H1 (cell line): ENCODE measurements at regions not wholly inside any gene's neighbourhood (a gene's known extent, or its start where the extent isn't known, plus 50 kb on each side); places are given as distances from the start of the nearest gene placed in this dataset.

Source experiments
- CTCF ChIA-PET: fragments of 300-600 bp; sonication (Branson Sonifier 250); formaldehyde crosslinking; loops from one replicate; lab custom pipeline; 2021; ENCODE audit not compliant: partially characterized antibody; lab: Charles Lee
- POLR2A ChIA-PET: fragments of 300-600 bp; sonication (Branson Sonifier 250); formaldehyde crosslinking; loops from one replicate; lab custom pipeline; 2021; ENCODE audit warnings: inconsistent platforms; ENCODE audit not compliant: partially characterized antibody; lab: Charles Lee
- DNase-seq, 2 experiments: peaks; one replicate each; pipeline versions ENCODE4 v3.0.0 to v3.0.0-alpha.2; 2010 to 2022; ENCODE audit warnings: low spot score in 2 of 2, low read depth in 1 of 2, mixed read lengths in 1 of 2
- FAIRE-seq: peaks from 2 replicates; lab custom pipeline; 2011; peaks lifted over from hg19 to GRCh38; lab: Jason Lieb, UNC
- H2AFZ ChIP-seq: 2 replicates; pipeline ENCODE4 v1.8.1; 2012; ENCODE audit warnings: low read length, inconsistent platforms
- H2AK5ac ChIP-seq: 2 replicates; pipeline ENCODE4 v1.6.1; 2013; ENCODE audit warnings: low read depth, low read length
- H2BK120ac ChIP-seq: replicated peaks from 2 replicates; pipeline ENCODE3; 2013; ENCODE audit warnings: low read depth, low read length, inconsistent platforms
- H2BK12ac ChIP-seq: 2 replicates; pipeline ENCODE4 v1.6.1; 2013; ENCODE audit warnings: low read depth, low read length
- H2BK15ac ChIP-seq: 2 replicates; pipeline ENCODE4 v1.6.1; 2013; ENCODE audit warnings: low read length
- H2BK20ac ChIP-seq: 2 replicates; pipeline ENCODE4 v1.6.1; 2013; ENCODE audit warnings: low read length
- H2BK5ac ChIP-seq: 2 replicates; pipeline ENCODE4 v1.6.1; 2013; ENCODE audit warnings: low read depth, low read length
- H3K14ac ChIP-seq: 2 replicates; pipeline ENCODE4 v1.6.1; 2013; ENCODE audit warnings: inconsistent platforms; ENCODE audit not compliant: insufficient read length
- H3K18ac ChIP-seq: 2 replicates; pipeline ENCODE4 v1.6.1; 2013; ENCODE audit warnings: low read length; ENCODE audit errors: extremely low read depth
- H3K23ac ChIP-seq: 2 replicates; pipeline ENCODE4 v1.6.1; 2013; ENCODE audit warnings: inconsistent platforms; ENCODE audit not compliant: insufficient read length
- H3K23me2 ChIP-seq: 2 replicates; pipeline ENCODE4 v1.6.1; 2013; ENCODE audit warnings: low read depth, low read length
- H3K27ac ChIP-seq: 2 replicates; pipeline ENCODE4 v1.6.1; 2011; ENCODE audit warnings: low read depth, low read length, inconsistent platforms
- H3K27me3 ChIP-seq, 4 experiments: replicated peaks in 1 of 4; 1 replicate in 1 of 4; 2 replicates in 3 of 4; pipeline versions ENCODE4 v1.6.1 to v1.8.1; 2011 to 2013; ENCODE audit warnings: low read length in 3 of 4, mild to moderate bottlenecking in 3 of 4, inconsistent platforms in 2 of 4, mixed read lengths in 2 of 4, moderate library complexity in 1 of 4; ENCODE audit not compliant: control insufficient read depth in 3 of 4, insufficient read depth in 3 of 4; ENCODE audit errors: extremely low read depth in 1 of 4
- H3K36me3 ChIP-seq, 4 experiments: 2 replicates each; pipeline versions ENCODE4 v1.6.1 to v1.8.1; 2011 to 2013; ENCODE audit warnings: mild to moderate bottlenecking in 4 of 4, low read length in 3 of 4, moderate library complexity in 2 of 4, control low read depth in 1 of 4, inconsistent platforms in 1 of 4; ENCODE audit not compliant: insufficient read depth in 4 of 4, control insufficient read depth in 2 of 4
- H3K4ac ChIP-seq: replicated peaks from 2 replicates; pipeline ENCODE3; 2013; ENCODE audit warnings: low read length, low read depth, mixed read lengths, inconsistent platforms; ENCODE audit not compliant: insufficient read length
- H3K4me1 ChIP-seq, 4 experiments: replicated peaks in 1 of 4; 1 replicate in 1 of 4; 2 replicates in 3 of 4; pipeline versions ENCODE4 v1.6.1 to v1.8.1; 2011 to 2013; ENCODE audit warnings: low read length in 3 of 4, inconsistent platforms in 2 of 4, mixed read lengths in 1 of 4; ENCODE audit not compliant: insufficient read depth in 4 of 4, control insufficient read depth in 3 of 4
- H3K4me2 ChIP-seq, 2 experiments: 2 replicates each; pipeline versions ENCODE4 v1.6.1 to v1.8.1; 2011 to 2013; ENCODE audit warnings: low read depth in 2 of 2, low read length in 2 of 2, control low read depth in 1 of 2, inconsistent platforms in 1 of 2, mild to moderate bottlenecking in 1 of 2; ENCODE audit not compliant: insufficient read depth in 1 of 2
- H3K4me3 ChIP-seq, 4 experiments: fragments of 200-600, 300-600 bp in 1 of 4; sonication (generic), shearing (Covaris generic), sonication (Bioruptor Twin) in 1 of 4; 2 replicates each; pipeline versions ENCODE4 v1.5.1 to v1.8.1; 2011 to 2016; ENCODE audit warnings: low read length in 4 of 4, low read depth in 3 of 4, control low read depth in 2 of 4, inconsistent platforms in 2 of 4, mild to moderate bottlenecking in 2 of 4, mixed read lengths in 1 of 4, moderate library complexity in 1 of 4; ENCODE audit not compliant: insufficient read depth in 2 of 4; ENCODE audit errors: extremely low read depth in 1 of 4
- H3K56ac ChIP-seq: replicated peaks from 2 replicates; pipeline ENCODE3; 2013; ENCODE audit warnings: low read depth, mild to moderate bottlenecking, mixed read lengths, low read length, inconsistent platforms; ENCODE audit not compliant: insufficient read length
- H3K79me1 ChIP-seq: 2 replicates; pipeline ENCODE4 v1.6.1; 2013; ENCODE audit warnings: low read depth, low read length, control low read depth
- H3K79me2 ChIP-seq, 2 experiments: 2 replicates each; pipeline versions ENCODE4 v1.6.1 to v1.8.1; 2012 to 2013; ENCODE audit warnings: low read length in 2 of 2, mild to moderate bottlenecking in 2 of 2, inconsistent platforms in 1 of 2; ENCODE audit not compliant: insufficient read depth in 2 of 2, control insufficient read depth in 1 of 2
- H3K9ac ChIP-seq, 4 experiments: replicated peaks in 1 of 4; 1 replicate in 1 of 4; 2 replicates in 3 of 4; pipeline versions ENCODE4 v1.6.1 to v1.8.1; 2011 to 2013; ENCODE audit warnings: low read depth in 3 of 4, low read length in 3 of 4, control low read depth in 2 of 4, mild to moderate bottlenecking in 2 of 4, moderate library complexity in 2 of 4, inconsistent platforms in 1 of 4; ENCODE audit errors: extremely low read depth in 1 of 4
- H3K9me3 ChIP-seq, 2 experiments: 2 replicates each; pipeline versions ENCODE4 v1.6.1 to v1.8.1; 2012 to 2013; ENCODE audit warnings: mild to moderate bottlenecking in 2 of 2, moderate library complexity in 2 of 2, control low read depth in 1 of 2, inconsistent platforms in 1 of 2, low read depth in 1 of 2, low read length in 1 of 2, mixed read lengths in 1 of 2; ENCODE audit not compliant: insufficient read depth in 2 of 2
- H4K20me1 ChIP-seq, 2 experiments: replicated peaks in 1 of 2; 2 replicates each; pipeline versions ENCODE3 to v1.8.1; 2011 to 2013; ENCODE audit warnings: inconsistent platforms in 2 of 2, low read length in 2 of 2, mild to moderate bottlenecking in 1 of 2; ENCODE audit not compliant: insufficient read depth in 2 of 2, control insufficient read depth in 1 of 2
- H4K5ac ChIP-seq: 2 replicates; pipeline ENCODE4 v1.6.1; 2013; ENCODE audit warnings: low read length, low read depth, mixed read lengths, inconsistent platforms; ENCODE audit not compliant: insufficient read length
- H4K8ac ChIP-seq: 2 replicates; pipeline ENCODE4 v1.8.0; 2013; ENCODE audit warnings: mild to moderate bottlenecking, moderate library complexity, low read length, inconsistent platforms; ENCODE audit not compliant: insufficient read depth; ENCODE audit errors: extremely low read depth
- H4K91ac ChIP-seq: replicated peaks from 2 replicates; pipeline ENCODE3; 2013; ENCODE audit warnings: low read length, mixed read lengths, inconsistent platforms; ENCODE audit not compliant: insufficient read length
- BACH1 ChIP-seq: IDR thresholded peaks from 2 replicates; pipeline ENCODE4 v1.6.1; 2012; ENCODE audit warnings: low read length, improper control_type of control experiment
- BRCA1 ChIP-seq: IDR thresholded peaks from 2 replicates; pipeline ENCODE4 v1.6.1; 2012; ENCODE audit warnings: low read depth, low read length, improper control_type of control experiment
- CTCF ChIP-seq, 3 experiments: IDR thresholded peaks; 1 replicate in 2 of 3; 2 replicates in 1 of 3; pipeline versions ENCODE4 v1.5.1 to v1.6.1; 2011; ENCODE audit warnings: low read length in 3 of 3, mild to moderate bottlenecking in 3 of 3, inconsistent platforms in 2 of 3, low read depth in 1 of 3, moderate library complexity in 1 of 3; ENCODE audit not compliant: insufficient read depth in 1 of 3; ENCODE audit errors: control extremely low read depth in 1 of 3
- EGR1 ChIP-seq: IDR thresholded peaks from 2 replicates; pipeline ENCODE4 v1.6.1; 2011; ENCODE audit warnings: low read depth, low read length, borderline replicate concordance
- FOSL1 ChIP-seq: IDR thresholded peaks from 2 replicates; pipeline ENCODE4 v1.6.1; 2011; ENCODE audit warnings: mild to moderate bottlenecking, low read depth, low read length, moderate library complexity; ENCODE audit not compliant: insufficient read depth
- MAX ChIP-seq: IDR thresholded peaks from 2 replicates; pipeline ENCODE4 v1.6.1; 2012; ENCODE audit warnings: inconsistent platforms
- NRF1 ChIP-seq: IDR thresholded peaks from 2 replicates; pipeline ENCODE4 v1.6.1; 2011; ENCODE audit warnings: mild to moderate bottlenecking, low read depth, low read length, improper control_type of control experiment
- POU5F1 ChIP-seq: IDR thresholded peaks from 2 replicates; pipeline ENCODE4 v1.6.1; 2011; ENCODE audit warnings: low read depth, mild to moderate bottlenecking, low read length, moderate library complexity
- SIRT6 ChIP-seq: IDR thresholded peaks from one replicate; pipeline ENCODE4 v1.7.1; 2012; ENCODE audit warnings: low read length, inconsistent platforms
- YY1 ChIP-seq: IDR thresholded peaks from 2 replicates; pipeline ENCODE4 v1.6.1; 2011; ENCODE audit warnings: low read depth, mild to moderate bottlenecking, low read length
- WGBS, 2 experiments: shearing (Covaris generic) in 1 of 2; methylation state at CpG; one replicate each; pipeline versions ENCODE4 v1.1.6 to v1.1.7; 2013 to 2015; ENCODE audit warnings: low lambda C conversion rate in 2 of 2, mixed read lengths in 2 of 2, inconsistent platforms in 1 of 2, low coverage in 1 of 2, missing lambda C conversion rate in 1 of 2; ENCODE audit not compliant: insufficient replicate concordance in 2 of 2, insufficient coverage in 1 of 2, insufficient read length in 1 of 2; ENCODE audit errors: extremely low coverage in 1 of 2, missing lambda C conversion rate in 1 of 2; 5-methylcytosine and 5-hydroxymethylcytosine counted together

- Histone ChIP-seq H2BK5ac (no peak overlapping the region), H3K14ac (no peak overlapping the region), H3K9ac (no peak overlapping the region), H3K27me3 (no peaks in the 10 kb centered on the region), H3K18ac (no peak overlapping the region), H3K9me3 (no peaks in the 10 kb centered on the region), H3K79me1 (no peaks in the 10 kb centered on the region), H3K56ac (no peak overlapping the region), H3K23me2 (no peaks in the 10 kb centered on the region), H3K79me2 (no peaks in the 10 kb centered on the region), H3K27ac (no peak overlapping the region), H2AK5ac (no peak overlapping the region), H3K23ac (no peak overlapping the region), H3K4ac (no peak overlapping the region), H2BK120ac (no peak overlapping the region), H2BK15ac (no peak overlapping the region), H3K36me3 (no peaks in the 10 kb centered on the region), H3K4me2 (no peak overlapping the region), H4K91ac (no peak overlapping the region), H2AFZ (no peak overlapping the region), H3K4me3 (no peak overlapping the region), H3K4me1 (peaks cover 0 to 3% (median 0%) of the 10 kb centered on the region in 4 experiments; a peak in 2 of 7 replicates), H4K20me1 (no peaks in the 10 kb centered on the region), H4K5ac (no peak overlapping the region), H2BK12ac (no peak overlapping the region), H2BK20ac (no peak overlapping the region), H4K8ac (no peak overlapping the region)
- ChIA-PET CTCF (interaction anchor here (1.1 kb wide), 1 partner anchor 233 kb away, joined by 4 read pairs; no protein-coding TSS in a partner anchor), POLR2A (no interaction called here)
- FAIRE-seq (no peak), DNase-seq (no peak)
- WGBS, 2 experiments, result 86% methylated on average over 4 of the region's 4 CpGs; no CpG with 5 or more reads in 1 of the 2 experiments
- TF ChIP-seq CTCF (IDR thresholded peaks at IDR 0.05; ENCODE audit: control extremely low read depth in 1 of 3, insufficient read depth in 1 of 3, low read depth in 1 of 3, low read length in 3 of 3) (no peak), NRF1 (no peak), MAX (no peak), SIRT6 (no peak), EGR1 (no peak), POU5F1 (no peak), YY1 (no peak), BRCA1 (no peak), BACH1 (no peak), FOSL1 (no peak)
These were observed 54.6 kb upstream of the CHST9 start for GRCh38 chr18:27239669-27240068.
